NCI-H1436 treated with DMSO at 0.1 percent for 48 hours (cell line): ENCODE measurements at regions not wholly inside any gene's neighbourhood (a gene's known extent, or its start where the extent isn't known, plus 50 kb on each side); places are given as distances from the start of the nearest gene placed in this dataset.

Source experiments
- DNase-seq: peaks from one replicate; lab custom pipeline; 2025; lab: John Stamatoyannopoulos, UW

DNA sequence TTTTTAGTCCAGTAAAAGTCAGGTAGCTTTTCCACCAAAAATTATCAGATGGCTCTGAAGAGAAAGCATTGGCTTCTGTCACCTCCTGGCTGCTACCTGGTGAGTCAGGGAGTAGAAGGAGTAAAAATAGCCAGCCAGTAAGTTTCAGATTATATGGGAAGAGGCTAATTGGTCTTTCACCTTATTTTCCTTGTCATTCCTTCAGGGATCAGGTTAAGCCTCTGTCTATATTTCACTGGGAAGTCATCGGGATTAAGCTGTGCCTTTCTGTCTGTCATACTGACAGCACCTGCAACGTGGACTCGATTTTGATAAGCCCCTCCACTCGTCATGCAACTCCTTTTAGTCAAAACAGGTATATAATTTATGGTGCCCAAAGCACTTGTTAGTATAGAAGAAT, 380.7 kb upstream of the CELF4 start:
- DNase-seq = no peak

DNA sequence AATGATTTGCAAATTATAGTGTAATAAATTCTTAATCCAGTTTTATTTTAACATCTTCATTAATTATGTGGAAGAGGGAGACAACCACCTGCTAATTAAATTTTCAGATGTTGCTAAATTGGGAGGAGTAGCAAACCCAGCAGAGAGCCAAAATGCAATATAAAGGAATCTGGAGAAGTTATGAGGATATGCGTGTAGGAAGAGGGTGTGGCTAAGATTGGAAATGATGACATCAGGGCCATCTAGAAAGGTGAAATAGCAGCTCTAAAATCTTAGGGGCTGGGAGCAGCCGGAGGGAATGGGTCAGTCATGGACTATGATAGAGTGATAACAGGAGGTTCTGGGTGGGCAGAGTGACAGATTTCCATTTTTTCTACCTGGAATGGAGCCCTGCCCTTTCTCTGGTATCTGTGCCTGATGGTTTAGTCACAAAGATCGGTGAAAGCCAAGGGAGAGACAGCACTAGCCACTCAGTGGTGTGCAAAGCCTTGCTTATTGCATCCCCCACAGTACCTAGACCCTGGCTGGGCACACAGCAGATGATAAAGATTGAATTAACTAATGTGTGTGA, 379.2 kb upstream of the CELF4 start:
- no peak for DNase-seq

DNA sequence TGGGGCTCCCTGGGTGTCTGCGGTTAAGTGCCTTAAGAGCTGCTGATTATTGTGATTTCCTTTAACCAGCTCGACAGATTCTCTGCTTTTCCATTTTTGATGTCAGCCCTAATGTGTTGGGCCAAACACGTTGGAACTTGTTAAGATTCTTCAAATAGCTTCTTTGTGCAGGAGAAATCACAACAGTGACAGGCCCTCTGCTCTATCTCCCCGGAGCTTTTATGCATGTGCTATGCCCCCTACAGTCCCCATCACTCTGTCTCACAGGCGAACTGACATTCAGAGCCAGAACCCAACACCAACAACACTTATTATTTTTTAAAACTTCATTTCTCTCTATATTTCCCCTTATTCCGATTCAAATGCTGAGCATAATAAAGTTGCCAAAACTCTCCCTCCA, 371.7 kb upstream of the CELF4 start:
- DNase-seq = no peak

- no peak for DNase-seq
Measured at GRCh38 chr18:37935086-37935485, 369.5 kb upstream of the CELF4 start.

DNA sequence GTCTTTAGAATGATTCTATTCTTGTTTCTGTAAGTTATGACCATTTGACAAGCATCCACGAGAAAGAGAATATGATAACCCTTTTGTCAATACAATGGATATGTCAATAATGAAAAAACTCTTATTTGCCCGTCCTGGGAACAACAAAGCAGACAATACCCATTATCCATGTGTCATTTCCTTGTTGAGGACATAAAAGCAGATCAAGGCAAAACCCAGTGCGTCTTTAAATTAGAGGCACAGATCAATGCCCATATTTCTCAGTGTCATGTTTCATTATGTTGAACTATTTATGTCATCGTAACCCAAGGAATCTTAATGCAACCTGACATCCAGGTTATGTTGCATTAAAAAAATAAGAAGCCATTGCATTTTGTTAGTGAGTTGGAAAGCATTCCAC, 365.0 kb upstream of the CELF4 start:
- DNase-seq = no peak

DNA sequence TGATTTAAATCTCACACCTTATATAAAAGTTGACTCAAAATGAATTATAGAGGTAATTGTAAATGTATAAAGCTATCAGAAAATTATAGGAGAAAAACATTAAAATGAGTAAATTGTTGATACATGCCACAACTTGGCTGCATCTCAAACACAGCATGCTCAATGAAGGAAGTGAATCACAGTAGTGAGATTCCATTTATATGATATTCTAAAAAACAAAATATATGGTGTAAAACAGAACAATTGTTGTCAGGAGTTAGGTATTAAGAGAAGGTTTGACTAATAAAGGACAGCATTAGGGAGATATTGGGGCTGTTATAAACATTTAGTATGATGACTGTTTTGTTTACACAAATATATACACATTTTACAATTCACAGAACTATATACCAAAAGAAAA, 356.6 kb upstream of the CELF4 start:
- DNase-seq = no peak

DNA sequence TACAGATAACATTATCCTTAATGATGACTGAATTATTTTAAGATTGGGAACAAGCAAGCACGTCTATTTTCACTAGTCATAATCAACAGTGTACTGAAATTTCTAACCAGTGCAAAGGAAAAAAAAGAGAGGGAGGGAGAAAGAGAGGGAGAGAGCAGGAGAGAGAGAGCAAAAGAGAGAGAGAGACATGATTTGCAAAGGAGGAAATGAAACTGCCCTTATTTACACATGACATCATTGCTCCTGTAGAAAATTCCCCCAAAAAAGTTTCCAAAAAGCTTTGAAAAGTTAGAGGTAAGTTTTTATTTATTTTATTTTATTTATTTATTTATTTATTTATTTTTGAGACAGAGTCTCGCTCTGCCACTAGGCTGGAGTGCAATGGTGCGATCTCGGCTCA, 355.3 kb upstream of the CELF4 start:
- DNase-seq = no peak

DNA sequence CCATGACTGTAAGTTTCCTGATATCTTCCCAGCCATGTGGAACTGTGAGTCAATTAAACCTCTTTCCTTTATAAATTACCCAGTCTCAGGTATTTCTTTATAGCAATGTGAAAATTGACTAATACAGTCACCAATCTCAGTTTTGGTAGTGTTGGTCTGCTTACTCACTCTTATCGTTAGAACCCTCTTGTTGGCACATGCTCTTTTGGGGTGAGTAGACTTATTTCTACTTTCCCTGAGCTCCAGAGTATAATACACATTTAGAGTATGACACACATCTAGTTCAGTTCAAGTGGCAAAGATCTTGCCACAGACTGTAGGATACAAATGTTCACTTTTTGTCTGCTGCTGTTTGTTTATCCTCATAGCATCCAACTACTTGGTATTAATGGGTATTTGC, 347.5 kb upstream of the CELF4 start:
- no peak for DNase-seq

- no peak for DNase-seq
Measured at GRCh38 chr18:37902344-37902743, 336.7 kb upstream of the CELF4 start.

- DNase-seq = no peak
Measured at GRCh38 chr18:37900326-37900725, 334.7 kb upstream of the CELF4 start.

DNA sequence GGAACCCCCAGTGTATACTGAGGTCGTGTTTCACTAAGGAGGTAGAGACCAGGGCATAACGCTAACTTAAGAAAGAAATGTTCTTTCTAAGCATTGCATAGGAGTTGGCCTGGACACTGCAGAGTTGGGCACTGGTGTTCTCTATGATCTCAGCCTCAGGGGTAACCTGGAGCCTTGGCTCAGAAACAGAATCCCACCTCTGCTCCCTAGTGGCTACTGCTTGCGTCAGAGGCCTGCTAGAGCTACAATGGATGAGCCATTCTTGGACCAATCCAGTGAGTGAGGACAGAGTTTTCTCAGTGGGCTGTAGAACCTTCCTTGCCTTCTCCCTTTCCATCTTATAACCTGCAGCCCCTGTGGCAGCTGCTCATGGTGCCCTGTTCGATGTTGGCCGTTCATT, 324.4 kb upstream of the CELF4 start:
- no peak for DNase-seq

GRCh38 chr18:37874721-37875120, 309.1 kb upstream of the CELF4 start:
- DNase-seq = no peak

GRCh38 chr18:37873416-37873815, 307.8 kb upstream of the CELF4 start:
- DNase-seq = no peak

GRCh38 chr18:37872562-37872961, 307.0 kb upstream of the CELF4 start:
- DNase-seq = no peak

- DNase-seq = no peak
Measured at GRCh38 chr18:37871561-37871960, 306.0 kb upstream of the CELF4 start.

DNA sequence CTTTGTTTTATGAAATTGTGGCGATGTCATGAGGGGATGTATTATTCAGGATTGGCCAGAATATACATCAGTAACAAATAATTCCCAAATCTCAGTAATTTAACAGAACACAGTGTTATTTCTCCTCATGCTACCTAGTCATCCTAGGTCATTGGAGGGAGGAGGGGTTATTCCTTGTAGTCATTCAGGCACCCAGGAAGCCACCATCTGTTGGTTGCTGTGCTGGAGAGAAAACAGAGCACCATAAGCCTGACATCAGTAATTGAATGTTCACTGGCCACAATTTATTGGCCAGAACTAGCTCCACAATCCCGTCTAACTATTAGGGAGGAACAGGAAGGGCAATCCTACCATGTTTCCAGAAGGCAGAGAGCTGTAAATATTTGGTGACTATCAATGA, 303.5 kb upstream of the CELF4 start:
- no peak for DNase-seq

GRCh38 chr18:37864122-37864521, 298.5 kb upstream of the CELF4 start:
- DNase-seq = no peak

DNA sequence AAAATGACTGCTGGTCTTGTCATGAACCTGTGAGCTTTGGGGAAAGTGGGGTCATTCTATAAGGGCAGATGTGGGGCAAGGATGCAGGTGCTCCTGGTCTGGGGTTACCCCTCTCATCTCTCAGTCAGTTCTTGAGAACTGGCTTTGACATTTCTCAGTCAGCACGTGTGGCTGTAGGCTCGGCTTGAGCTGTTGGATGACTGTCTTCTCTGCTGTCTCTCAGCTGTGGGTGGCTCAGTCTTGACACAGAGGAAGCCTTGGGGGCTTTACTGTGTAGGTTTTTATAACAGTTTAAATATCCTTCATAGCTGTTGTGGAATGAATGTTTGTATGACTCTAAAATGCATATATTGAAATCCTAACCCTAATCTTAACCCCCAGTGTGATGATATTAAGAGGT, 296.4 kb upstream of the CELF4 start:
- no peak for DNase-seq

GRCh38 chr18:37854396-37854795, 288.8 kb upstream of the CELF4 start:
- DNase-seq = no peak

- no peak for DNase-seq
Measured at GRCh38 chr18:37853706-37854105, 288.1 kb upstream of the CELF4 start.

DNA sequence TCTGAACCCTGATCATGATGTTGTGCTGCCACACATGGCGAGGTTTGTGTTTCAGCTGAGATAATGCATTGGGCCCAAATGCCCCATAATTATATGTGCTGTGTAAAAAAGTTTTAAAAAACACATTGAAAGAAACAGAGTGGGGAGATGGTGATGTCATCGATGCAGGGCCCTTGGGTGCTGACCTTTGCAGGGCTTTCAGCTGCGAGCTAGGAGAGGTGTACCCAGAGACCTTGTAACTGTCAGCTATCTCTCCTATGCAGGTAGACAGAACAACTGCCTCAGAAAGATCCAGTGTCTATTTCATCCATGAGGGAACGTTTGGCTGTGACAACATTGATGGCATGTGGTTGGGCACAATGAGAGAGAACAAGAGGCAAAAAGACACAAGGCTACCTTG, 286.9 kb upstream of the CELF4 start:
- DNase-seq = no peak

- DNase-seq = no peak
Measured at GRCh38 chr18:37847544-37847943, 281.9 kb upstream of the CELF4 start.

GRCh38 chr18:37846996-37847395, 281.4 kb upstream of the CELF4 start:
- DNase-seq = no peak

DNA sequence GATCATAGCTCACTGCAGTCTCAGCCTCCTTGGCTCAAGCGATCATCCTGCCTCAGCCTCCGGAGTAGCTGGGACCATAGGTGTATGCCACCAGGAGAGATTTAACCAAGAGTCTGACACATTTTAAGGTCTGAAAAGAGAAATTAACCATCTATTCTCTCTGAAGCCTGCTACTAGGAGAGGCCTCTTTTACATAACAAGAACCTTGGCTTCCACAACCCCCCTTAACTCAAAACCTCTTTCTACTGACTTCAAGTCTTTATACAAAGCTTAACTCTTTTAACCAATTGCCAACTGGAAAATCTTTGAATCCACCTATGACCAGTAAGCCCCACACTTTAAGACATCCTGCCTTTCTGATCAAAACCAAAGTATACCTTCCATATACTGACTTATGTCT, 279.9 kb upstream of the CELF4 start:
- DNase-seq = no peak
